ENCODE measurements at regions not wholly inside any gene's neighbourhood (a gene's known extent, or its start where the extent isn't known, plus 50 kb on each side); places are given as distances from the start of the nearest gene placed in this dataset.

GRCh38 chr9:106621313-106622163, 241.4 kb upstream of the ZNF462 start:
- no peak for DNase-seq

DNA sequence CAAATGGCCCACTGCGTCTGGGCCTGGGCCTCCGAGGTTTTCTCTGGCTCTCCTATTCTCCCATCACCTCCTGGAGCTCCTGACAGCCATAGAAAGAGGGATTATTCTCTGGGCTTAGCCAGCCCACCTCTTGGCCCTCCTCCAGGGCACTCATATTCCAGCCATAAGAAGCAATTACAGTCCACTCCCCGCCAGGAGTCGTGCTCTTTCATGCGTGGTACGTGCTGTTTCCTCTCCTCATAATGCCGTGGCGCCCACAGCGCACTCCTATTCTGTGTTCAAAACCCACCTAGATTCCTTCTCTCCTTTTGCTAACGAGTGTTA, 240.8 kb upstream of the ZNF462 start:
- no peak for DNase-seq

DNA sequence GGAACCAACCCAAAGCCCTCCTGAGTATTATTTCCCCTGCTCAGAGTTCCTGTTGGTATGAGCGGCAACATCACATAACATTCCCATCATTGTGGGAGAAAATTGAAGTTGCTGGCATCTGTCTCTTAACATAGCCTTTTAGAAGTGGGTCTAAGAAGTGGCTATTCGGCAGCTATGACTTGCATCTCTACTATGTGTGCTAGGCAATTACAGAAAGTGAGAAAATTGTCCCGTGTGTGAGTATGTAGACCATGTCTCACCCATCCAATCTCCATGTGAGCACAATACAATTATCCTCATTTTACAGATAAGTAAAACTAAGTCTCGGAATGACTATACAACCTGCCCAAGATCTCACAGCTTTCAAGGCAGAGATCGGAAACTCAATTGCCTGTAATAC, 239.4 kb upstream of the ZNF462 start:
- no peak for DNase-seq

DNA sequence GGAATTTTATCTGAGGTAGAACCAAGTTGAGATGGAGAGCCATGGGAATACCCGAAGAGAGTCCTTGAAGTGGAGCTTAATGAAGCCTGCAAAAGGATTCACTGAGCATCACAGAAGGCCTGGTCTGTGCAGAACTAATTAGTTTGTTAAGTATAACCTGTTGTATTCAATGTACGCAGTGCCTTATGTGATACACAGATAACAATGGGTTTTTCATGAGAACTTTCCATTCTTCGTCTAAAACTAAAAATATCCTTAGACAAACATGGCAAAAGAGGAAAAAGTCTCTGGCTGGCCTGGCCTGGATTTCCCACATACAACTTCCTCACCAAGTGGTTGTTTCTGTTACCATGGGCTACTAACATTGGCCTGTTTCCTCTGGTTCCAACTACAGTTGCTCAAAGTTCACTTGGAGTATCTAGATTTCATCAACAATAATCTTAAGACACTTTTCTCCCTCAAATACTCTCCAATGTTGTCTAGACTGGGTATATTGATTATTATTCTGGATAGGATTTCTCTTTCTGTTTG, 237.6 kb upstream of the ZNF462 start:
- no peak for DNase-seq

- no peak for DNase-seq
These were observed 236.0 kb upstream of the ZNF462 start for GRCh38 chr9:106626936-106627335.

GRCh38 chr9:106632621-106633020, 230.3 kb upstream of the ZNF462 start:
- no peak for DNase-seq

DNA sequence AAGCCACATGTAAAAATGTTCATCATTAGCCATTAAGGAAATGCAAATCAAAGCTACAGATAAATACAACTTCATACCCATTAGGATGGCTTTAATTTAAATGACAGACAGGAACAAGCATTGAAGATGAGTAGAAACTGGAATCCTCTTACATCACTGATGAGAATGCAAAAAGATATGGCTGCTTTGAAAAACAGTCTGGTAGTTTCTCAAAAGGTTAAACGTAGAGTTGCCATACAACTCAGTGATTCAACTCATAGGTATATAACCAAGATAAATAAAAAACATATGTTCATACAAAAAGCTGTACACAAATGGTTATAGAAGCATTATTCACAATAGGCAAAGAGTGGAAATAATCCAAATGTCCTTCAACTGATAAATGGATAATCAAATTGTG, 228.8 kb upstream of the ZNF462 start:
- DNase-seq: no peak

- no peak for DNase-seq
These were observed 228.3 kb upstream of the ZNF462 start for GRCh38 chr9:106634641-106635040.

DNA sequence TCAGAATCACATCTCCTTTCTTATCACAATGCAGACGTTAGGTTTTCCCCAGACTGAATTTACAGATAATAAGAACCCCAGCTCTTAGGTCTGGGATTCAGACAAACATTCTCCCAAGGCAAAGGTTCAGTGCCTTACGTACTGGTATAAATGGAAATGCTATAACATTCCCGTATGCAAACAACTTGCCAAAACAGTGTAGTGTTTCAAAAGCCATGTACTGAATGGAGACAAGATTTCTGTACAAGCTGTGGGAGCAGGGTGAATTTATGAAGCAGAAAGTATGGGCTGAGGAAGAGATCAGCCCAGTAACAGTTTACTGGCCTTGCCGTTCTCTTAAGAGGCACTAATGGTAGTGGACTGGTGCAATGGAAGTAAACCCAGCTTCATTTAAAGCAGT, 225.5 kb upstream of the ZNF462 start:
- no peak for DNase-seq

DNA sequence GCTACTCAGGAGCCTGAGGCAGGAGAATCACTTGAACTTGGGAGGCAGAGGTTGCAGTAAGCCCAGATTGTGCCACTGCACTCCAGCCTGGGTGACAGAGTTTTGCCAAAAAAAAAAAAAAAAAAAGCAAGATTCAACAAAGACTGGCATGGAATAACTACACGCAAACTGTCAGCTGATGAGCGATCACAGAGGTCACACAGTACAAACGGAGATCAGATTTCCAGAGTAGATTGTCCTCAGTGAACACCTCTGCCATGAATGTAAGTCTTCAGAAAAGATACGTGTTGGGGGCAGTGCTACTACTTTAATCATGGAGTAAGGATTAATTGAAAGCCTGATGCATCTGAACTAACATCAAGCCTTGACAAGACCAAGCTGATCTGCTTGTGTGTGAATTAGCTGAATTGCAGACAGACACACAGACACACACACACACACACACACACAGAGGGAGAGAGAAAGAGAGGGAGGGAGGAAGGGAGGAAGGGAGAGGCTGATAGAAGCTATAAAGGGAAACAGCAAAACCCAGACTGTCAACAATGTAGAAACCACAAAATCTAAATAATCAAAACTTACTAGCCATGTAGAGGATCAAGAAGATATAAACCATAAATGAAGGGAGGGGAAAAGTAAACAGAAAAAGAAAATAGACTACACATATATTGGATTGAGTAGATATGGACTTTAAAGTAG, 222.9 kb upstream of the ZNF462 start:
- no peak for DNase-seq

DNA sequence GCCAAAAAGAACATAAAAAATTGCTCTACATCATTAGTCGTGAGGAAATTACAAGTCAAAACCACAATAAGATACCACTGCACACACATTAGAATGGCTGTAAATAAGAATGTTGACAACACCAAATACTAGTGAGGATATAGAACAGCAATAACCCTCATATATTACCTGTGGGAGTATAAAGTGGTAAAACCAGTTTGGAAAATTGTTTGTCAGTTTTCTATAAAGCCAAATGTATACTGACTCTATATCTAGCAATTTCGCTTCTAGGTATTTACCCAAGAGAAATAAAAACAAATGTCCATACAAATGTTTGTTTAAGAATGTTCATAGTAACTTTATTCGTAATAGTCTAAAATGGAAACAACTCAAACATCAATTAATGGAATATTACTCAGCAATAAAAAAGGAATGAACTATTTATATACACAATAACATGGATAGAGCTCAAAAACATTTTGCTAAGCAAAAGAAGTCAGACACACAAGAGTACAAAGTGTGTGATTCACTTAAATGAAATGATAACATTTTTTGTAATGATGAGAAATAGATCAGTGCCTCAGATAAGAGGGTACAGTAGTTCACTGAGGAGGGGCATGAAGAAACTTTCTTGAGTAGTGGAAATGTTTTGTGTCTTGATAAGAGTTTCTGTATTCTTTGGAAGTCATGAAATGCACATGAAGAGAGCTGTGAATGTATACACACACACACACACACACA, 219.6 kb upstream of the ZNF462 start:
- DNase-seq: no peak

- DNase-seq: no peak
These were observed 218.3 kb upstream of the ZNF462 start for GRCh38 chr9:106644661-106645060.

GRCh38 chr9:106648799-106649198, 214.2 kb upstream of the ZNF462 start:
- DNase-seq: no peak

- DNase-seq: no peak
These were observed 213.3 kb upstream of the ZNF462 start for GRCh38 chr9:106649664-106650063.

GRCh38 chr9:106653213-106653612, 209.8 kb upstream of the ZNF462 start:
- no peak for DNase-seq

- no peak for DNase-seq
These were observed 207.0 kb upstream of the ZNF462 start for GRCh38 chr9:106655966-106656365.

DNA sequence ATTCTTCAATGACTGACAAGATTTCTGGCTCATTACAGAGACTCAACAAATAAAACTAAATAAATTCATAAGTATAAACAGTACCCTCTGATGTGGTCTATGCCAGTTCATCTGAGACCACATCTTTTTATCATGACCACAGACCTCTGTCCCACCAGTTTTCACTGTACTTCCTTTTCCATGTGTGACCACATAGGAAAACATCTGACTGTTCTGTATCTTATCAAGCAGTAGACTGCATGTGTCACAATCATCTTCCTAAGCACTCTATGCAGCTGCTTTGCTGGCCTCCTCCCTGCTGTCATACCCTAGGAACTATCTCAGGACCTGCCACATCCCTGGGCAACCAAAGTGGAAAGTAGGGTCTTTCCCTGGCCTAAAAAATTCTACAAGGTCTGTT, 205.0 kb upstream of the ZNF462 start:
- DNase-seq: no peak

- DNase-seq: no peak
These were observed 194.4 kb upstream of the ZNF462 start for GRCh38 chr9:106668534-106668933.

GRCh38 chr9:106669835-106670234, 193.1 kb upstream of the ZNF462 start:
- DNase-seq: no peak

- no peak for DNase-seq
These were observed 192.5 kb upstream of the ZNF462 start for GRCh38 chr9:106670418-106670817.

DNA sequence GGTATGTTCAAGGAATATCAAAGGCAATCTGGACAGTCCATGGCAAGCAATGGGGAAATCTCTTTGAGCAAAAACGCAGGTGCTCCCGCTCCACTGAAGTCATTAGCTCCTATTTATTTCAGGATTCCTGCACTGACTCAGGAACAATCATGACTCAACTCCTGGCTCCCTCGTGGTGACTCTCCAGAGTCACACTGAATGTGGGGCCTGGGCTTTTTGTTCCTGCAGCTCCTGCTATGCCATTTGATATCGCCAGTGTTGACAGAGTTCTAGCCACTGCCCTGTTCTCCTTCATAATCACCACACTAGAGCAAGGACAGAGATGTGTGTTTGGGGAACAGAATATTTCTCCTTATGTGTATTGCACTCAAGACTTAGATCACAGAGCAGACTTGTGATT, 187.2 kb upstream of the ZNF462 start:
- DNase-seq: no peak

- DNase-seq: no peak
These were observed 185.6 kb upstream of the ZNF462 start for GRCh38 chr9:106677374-106677773.

DNA sequence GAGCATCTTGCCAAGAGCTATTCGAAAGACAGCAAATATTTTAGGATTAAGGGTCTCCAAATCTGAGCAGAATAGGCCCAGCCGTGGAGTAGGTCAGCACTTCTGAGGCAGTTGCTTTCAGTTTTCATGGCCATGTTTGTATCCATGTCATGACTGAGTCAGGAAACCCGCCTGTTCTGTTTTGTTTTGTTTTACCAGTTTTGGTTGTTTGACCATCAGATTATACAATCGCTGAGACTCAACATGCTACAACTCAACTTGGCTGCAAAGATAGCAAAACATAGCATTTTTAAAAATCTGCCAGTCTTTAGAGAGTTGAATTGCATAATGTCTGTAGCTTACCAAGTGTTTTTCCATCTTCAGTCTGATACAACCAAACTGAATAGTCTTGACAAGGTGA, 185.1 kb upstream of the ZNF462 start:
- no peak for DNase-seq

- DNase-seq: no peak
These were observed 184.7 kb upstream of the ZNF462 start for GRCh38 chr9:106678273-106678672.

All from activated naive CD4-positive, alpha-beta T cell treated with Interleukin-2 at 50 U/mL for 16 hours (primary cell).